Smooth muscle cell (in vitro differentiated cells): ENCODE measurements at regions not wholly inside any gene's neighbourhood (a gene's known extent, or its start where the extent isn't known, plus 50 kb on each side); places are given as distances from the start of the nearest gene placed in this dataset.

ENCODE experiments used
- DNase-seq: peaks from one replicate; lab custom pipeline; 2025; ENCODE audit not compliant: unreplicated experiment; lab: John Stamatoyannopoulos, UW
- H2AFZ ChIP-seq: fragments of 200-600 bp; sonication (generic); 2 replicates; pipeline ENCODE4 v1.6.0; 2016; ENCODE audit warnings: antibody characterized with exemption, low read depth, mild to moderate bottlenecking
- H3F3A ChIP-seq: fragments of 200-600 bp; sonication (generic); 2 replicates; pipeline ENCODE4 v1.6.0; 2017; ENCODE audit warnings: antibody characterized with exemption, low read depth
- H3K27ac ChIP-seq: fragments of 200-600 bp; sonication (generic); 2 replicates; pipeline ENCODE4 v1.5.1; 2016; ENCODE audit warnings: low read depth, mild to moderate bottlenecking
- H3K27me3 ChIP-seq: fragments of 200-600 bp; sonication (generic); 2 replicates; pipeline ENCODE4 v1.6.1; 2016; ENCODE audit warnings: low read depth, mild to moderate bottlenecking
- H3K36me3 ChIP-seq: fragments of 200-600 bp; sonication (generic); 2 replicates; pipeline ENCODE4 v1.5.1; 2016; ENCODE audit warnings: low read depth
- H3K4me1 ChIP-seq: fragments of 200-600 bp; sonication (generic); 2 replicates; pipeline ENCODE4 v1.5.1; 2016; ENCODE audit warnings: low read depth
- H3K4me2 ChIP-seq: fragments of 200-600 bp; sonication (generic); 2 replicates; pipeline ENCODE4 v1.6.0; 2016; ENCODE audit warnings: mild to moderate bottlenecking
- H3K4me3 ChIP-seq: fragments of 200-600 bp; sonication (generic); 2 replicates; pipeline ENCODE4 v1.5.1; 2016; ENCODE audit warnings: mild to moderate bottlenecking
- H3K79me2 ChIP-seq: fragments of 200-600 bp; sonication (generic); 2 replicates; pipeline ENCODE4 v1.6.0; 2016; ENCODE audit warnings: low read depth, mild to moderate bottlenecking
- H3K9ac ChIP-seq: fragments of 200-600 bp; sonication (generic); 2 replicates; pipeline ENCODE4 v1.6.0; 2016; ENCODE audit warnings: low read depth
- H3K9me3 ChIP-seq: fragments of 200-600 bp; sonication (generic); replicated peaks from 2 replicates; pipeline ENCODE4 v1.5.1; 2016; ENCODE audit warnings: low read depth
- H4K20me1 ChIP-seq: fragments of 200-600 bp; sonication (generic); 2 replicates; pipeline ENCODE4 v1.6.0; 2016; ENCODE audit warnings: low read depth
- WGBS: methylation state at CpG from one replicate; pipeline ENCODE4 v1.1.7; 2016; ENCODE audit warnings: low lambda C conversion rate; 5-methylcytosine and 5-hydroxymethylcytosine counted together
- TF ChIP-seq, protein P1 (sequence below): fragments of 200-600 bp; sonication (generic); IDR thresholded peaks from 2 replicates; pipeline ENCODE4 v1.5.1; 2017; ENCODE audit warnings: borderline replicate concordance, mild to moderate bottlenecking, antibody characterized with exemption; ENCODE audit not compliant: insufficient read depth, poor library complexity, severe bottlenecking

- Histone ChIP-seq H3K36me3 (no peaks in the 10 kb centered on the region), H3K27me3 (no peaks in the 10 kb centered on the region), H3K9ac (no peak overlapping the region), H3F3A (no peaks in the 10 kb centered on the region), H3K4me1 (no peaks in the 10 kb centered on the region), H2AFZ (no peak overlapping the region), H3K4me3 (no peak overlapping the region), H3K79me2 (no peaks in the 10 kb centered on the region), H3K27ac (no peak overlapping the region), H3K4me2 (no peak overlapping the region), H4K20me1 (no peaks in the 10 kb centered on the region), H3K9me3 (no peaks in the 10 kb centered on the region)
- TF ChIP-seq, protein P1, sequence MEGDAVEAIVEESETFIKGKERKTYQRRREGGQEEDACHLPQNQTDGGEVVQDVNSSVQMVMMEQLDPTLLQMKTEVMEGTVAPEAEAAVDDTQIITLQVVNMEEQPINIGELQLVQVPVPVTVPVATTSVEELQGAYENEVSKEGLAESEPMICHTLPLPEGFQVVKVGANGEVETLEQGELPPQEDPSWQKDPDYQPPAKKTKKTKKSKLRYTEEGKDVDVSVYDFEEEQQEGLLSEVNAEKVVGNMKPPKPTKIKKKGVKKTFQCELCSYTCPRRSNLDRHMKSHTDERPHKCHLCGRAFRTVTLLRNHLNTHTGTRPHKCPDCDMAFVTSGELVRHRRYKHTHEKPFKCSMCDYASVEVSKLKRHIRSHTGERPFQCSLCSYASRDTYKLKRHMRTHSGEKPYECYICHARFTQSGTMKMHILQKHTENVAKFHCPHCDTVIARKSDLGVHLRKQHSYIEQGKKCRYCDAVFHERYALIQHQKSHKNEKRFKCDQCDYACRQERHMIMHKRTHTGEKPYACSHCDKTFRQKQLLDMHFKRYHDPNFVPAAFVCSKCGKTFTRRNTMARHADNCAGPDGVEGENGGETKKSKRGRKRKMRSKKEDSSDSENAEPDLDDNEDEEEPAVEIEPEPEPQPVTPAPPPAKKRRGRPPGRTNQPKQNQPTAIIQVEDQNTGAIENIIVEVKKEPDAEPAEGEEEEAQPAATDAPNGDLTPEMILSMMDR, result no peak
- WGBS, result 98% methylated on average over 5 of the region's 5 CpGs
- no peak for DNase-seq
Observed at GRCh38 chr10:43873717-43874116, 225.0 kb upstream of the ZNF32 start.

DNA sequence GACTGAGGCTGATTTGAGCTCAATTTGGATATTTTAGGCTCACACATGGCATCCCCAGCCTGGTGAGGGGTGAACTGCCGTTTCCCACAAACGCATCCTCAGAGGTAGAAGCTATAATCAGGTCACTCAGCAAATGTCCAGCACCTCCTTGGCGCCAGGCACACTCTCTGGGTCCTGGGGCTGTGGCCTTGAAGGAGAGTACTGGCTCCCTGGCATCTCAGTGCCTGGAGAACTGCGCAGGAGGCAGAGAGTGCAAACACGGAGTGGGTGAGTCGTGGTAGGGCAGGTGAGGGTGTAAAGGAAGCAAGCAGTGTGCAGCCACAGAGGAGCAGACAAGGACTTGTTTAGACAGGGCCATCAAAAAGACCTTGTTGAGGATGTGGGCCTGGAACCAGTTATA lies 224.0 kb upstream of the ZNF32 start:
- H3K4me3 ChIP-seq, result no peak overlapping the region
- no peaks in the 10 kb centered on the region for H3K27me3 ChIP-seq
- no peaks in the 10 kb centered on the region for H3K36me3 ChIP-seq
- H3K9me3 ChIP-seq, result no peaks in the 10 kb centered on the region
- H4K20me1 ChIP-seq, result no peaks in the 10 kb centered on the region
- no peak overlapping the region for H2AFZ ChIP-seq
- H3K9ac ChIP-seq, result no peak overlapping the region
- 88% methylated on average over 6 of the region's 6 CpGs for WGBS
- H3K4me1 ChIP-seq, result no peaks in the 10 kb centered on the region
- DNase-seq, result no peak
- H3F3A ChIP-seq, result no peaks in the 10 kb centered on the region
- TF ChIP-seq, protein P1, result no peak
- no peak overlapping the region for H3K4me2 ChIP-seq
- no peak overlapping the region for H3K27ac ChIP-seq
- no peaks in the 10 kb centered on the region for H3K79me2 ChIP-seq

DNA sequence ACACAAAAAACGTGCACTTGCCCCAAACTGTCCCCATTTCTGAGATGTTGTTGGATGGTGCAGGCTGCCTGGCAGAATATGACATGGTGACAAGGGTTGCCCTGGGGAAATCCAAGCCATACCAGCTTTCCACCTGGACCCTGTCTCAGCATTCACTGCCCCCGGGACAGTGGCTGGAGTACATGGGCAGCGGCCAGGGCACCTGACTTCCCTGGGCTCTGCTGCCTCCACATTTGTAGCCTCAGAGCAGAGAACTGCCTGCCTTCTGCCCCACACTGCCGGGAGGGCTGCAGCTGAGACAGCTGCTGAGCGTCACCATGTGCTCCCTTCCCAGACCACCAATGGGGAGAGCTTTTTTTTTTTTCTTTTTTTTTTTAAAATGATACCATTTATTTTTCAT lies 222.9 kb upstream of the ZNF32 start:
- no peaks in the 10 kb centered on the region for H3K9me3 ChIP-seq
- no peak overlapping the region for H3K4me2 ChIP-seq
- 81% methylated on average over 5 of the region's 5 CpGs for WGBS
- TF ChIP-seq, protein P1, result no peak
- H3K4me1 ChIP-seq, result no peaks in the 10 kb centered on the region
- H4K20me1 ChIP-seq, result no peaks in the 10 kb centered on the region
- no peaks in the 10 kb centered on the region for H3K27me3 ChIP-seq
- no peak for DNase-seq
- no peak overlapping the region for H2AFZ ChIP-seq
- H3K4me3 ChIP-seq, result no peak overlapping the region
- no peaks in the 10 kb centered on the region for H3F3A ChIP-seq
- no peaks in the 10 kb centered on the region for H3K36me3 ChIP-seq
- H3K9ac ChIP-seq, result no peak overlapping the region
- H3K79me2 ChIP-seq, result no peaks in the 10 kb centered on the region
- H3K27ac ChIP-seq, result no peak overlapping the region

DNA sequence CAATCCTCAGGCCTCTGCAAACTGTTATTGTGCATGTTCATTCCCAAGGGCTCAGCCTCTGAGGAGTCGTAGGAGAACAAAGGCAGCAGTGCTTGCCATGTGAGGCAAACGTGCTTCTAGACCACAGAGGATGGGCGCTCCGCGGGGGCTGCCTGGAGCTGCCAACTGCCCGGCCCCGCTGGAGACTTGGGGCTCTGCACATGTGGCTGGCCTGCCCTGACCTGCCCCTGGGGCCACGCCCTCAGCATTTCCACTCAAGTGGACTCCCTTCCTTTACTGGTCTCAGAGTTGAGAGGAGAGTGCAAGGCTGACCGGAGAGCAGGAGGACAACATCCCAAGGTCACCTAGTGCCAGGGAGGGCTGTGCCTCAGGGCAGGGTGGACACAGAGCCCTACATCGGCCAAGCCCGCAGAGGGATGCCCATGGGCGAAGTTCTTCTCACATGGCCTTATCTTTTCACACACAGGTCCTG lies 222.3 kb upstream of the ZNF32 start:
- Histone ChIP-seq H3K4me1 (no peaks in the 10 kb centered on the region), H3K36me3 (no peaks in the 10 kb centered on the region), H3K9ac (no peak overlapping the region), H3K4me2 (no peak overlapping the region), H3K79me2 (no peaks in the 10 kb centered on the region), H4K20me1 (no peaks in the 10 kb centered on the region), H2AFZ (no peak overlapping the region), H3F3A (no peaks in the 10 kb centered on the region), H3K27ac (no peak overlapping the region), H3K9me3 (no peaks in the 10 kb centered on the region), H3K4me3 (no peak overlapping the region), H3K27me3 (no peaks in the 10 kb centered on the region)
- TF ChIP-seq, protein P1, result no peak
- WGBS, result 94% methylated on average over 12 of the region's 12 CpGs
- no peak for DNase-seq
